Keratinocyte (primary cell): ENCODE measurements at regions not wholly inside any gene's neighbourhood (a gene's known extent, or its start where the extent isn't known, plus 50 kb on each side); places are given as distances from the start of the nearest gene placed in this dataset.

ENCODE experiments used
- DNase-seq: peaks from one replicate; pipeline ENCODE4 v3.0.0-alpha.2; 2011; ENCODE audit warnings: low read depth, missing footprints, low spot score
- FAIRE-seq: peaks from 2 replicates; lab custom pipeline; 2011; peaks lifted over from hg19 to GRCh38; lab: Jason Lieb, UNC
- H2AFZ ChIP-seq: 2 replicates; pipeline ENCODE4 v1.6.0; 2012; ENCODE audit warnings: low read length, control low read depth, inconsistent platforms; ENCODE audit not compliant: control insufficient read depth
- H3K27ac ChIP-seq: 2 replicates; pipeline ENCODE4 v1.5.1; 2011; ENCODE audit warnings: low read length; ENCODE audit not compliant: control insufficient read depth, insufficient read depth
- H3K27me3 ChIP-seq: 3 replicates; pipeline ENCODE4 v1.6.0; 2011; ENCODE audit warnings: low read length; ENCODE audit not compliant: control insufficient read depth, insufficient read depth; ENCODE audit errors: extremely low read depth
- H3K36me3 ChIP-seq, 2 experiments: 2 replicates in 1 of 2; 3 replicates in 1 of 2; pipeline ENCODE4 v1.5.1; 2011; ENCODE audit warnings: low read length in 2 of 2, mild to moderate bottlenecking in 1 of 2; ENCODE audit not compliant: control insufficient read depth in 2 of 2, insufficient read depth in 2 of 2; ENCODE audit errors: extremely low read depth in 1 of 2
- H3K4me1 ChIP-seq: 3 replicates; pipeline ENCODE4 v1.5.1; 2011; ENCODE audit warnings: low read length; ENCODE audit not compliant: control insufficient read depth, insufficient read depth; ENCODE audit errors: extremely low read depth
- H3K4me2 ChIP-seq: 3 replicates; pipeline ENCODE4 v1.6.0; 2011; ENCODE audit warnings: low read depth, low read length; ENCODE audit not compliant: control insufficient read depth, insufficient read depth; ENCODE audit errors: extremely low read depth
- H3K4me3 ChIP-seq, 3 experiments: fragments of 200-600 bp in 1 of 3; sonication (generic) in 1 of 3; 2 replicates in 2 of 3; 3 replicates in 1 of 3; pipeline ENCODE4 v1.5.1; 2011 to 2016; ENCODE audit warnings: low read length in 3 of 3, mild to moderate bottlenecking in 3 of 3, control low read depth in 2 of 3, inconsistent platforms in 1 of 3, low read depth in 1 of 3, mixed read lengths in 1 of 3, mixed run types in 1 of 3, moderate library complexity in 1 of 3; ENCODE audit not compliant: control insufficient read depth in 2 of 3, insufficient read depth in 2 of 3; ENCODE audit errors: extremely low read depth in 1 of 3
- H3K79me2 ChIP-seq: 2 replicates; pipeline ENCODE4 v1.6.0; 2012; ENCODE audit warnings: low read length; ENCODE audit not compliant: control insufficient read depth, insufficient read depth
- H3K9ac ChIP-seq: 3 replicates; pipeline ENCODE4 v1.6.0; 2011; ENCODE audit warnings: low read length; ENCODE audit not compliant: control insufficient read depth, insufficient read depth; ENCODE audit errors: extremely low read depth
- H3K9me1 ChIP-seq: 3 replicates; pipeline ENCODE4 v1.6.0; 2011; ENCODE audit warnings: low read length; ENCODE audit not compliant: control insufficient read depth, insufficient read depth; ENCODE audit errors: extremely low read depth
- H3K9me3 ChIP-seq: 2 replicates; pipeline ENCODE4 v1.5.1; 2012; ENCODE audit warnings: low read depth, low read length; ENCODE audit not compliant: control insufficient read depth
- H4K20me1 ChIP-seq: 3 replicates; pipeline ENCODE4 v1.6.0; 2011; ENCODE audit warnings: low read length; ENCODE audit not compliant: control insufficient read depth, insufficient read depth; ENCODE audit errors: extremely low read depth
- EZH2 ChIP-seq: IDR thresholded peaks from one replicate; pipeline ENCODE4 v1.6.1; 2012; ENCODE audit warnings: inconsistent platforms, mild to moderate bottlenecking, low read length, moderate library complexity
- dilution Hi-C: fragments of 300-500 bp; cut with MboI; formaldehyde crosslinking; loops from one replicate; pipeline ENCODE4 v1.7.0; 2020; ENCODE audit warnings: low sequenced_read_pairs; ENCODE audit not compliant: extremely low pct_ligation_motif_present
- TF ChIP-seq, protein P1 (sequence below), 3 experiments: IDR thresholded peaks in 1 of 3; conservative IDR thresholded peaks in 1 of 3; optimal IDR thresholded peaks in 1 of 3; 2 replicates in 2 of 3; 3 replicates in 1 of 3; pipeline versions ENCODE3 to v1.5.1; 2011; ENCODE audit warnings: low read length in 3 of 3, mild to moderate bottlenecking in 3 of 3, moderate library complexity in 2 of 3, control low read depth in 1 of 3, inconsistent platforms in 1 of 3; ENCODE audit not compliant: insufficient read depth in 2 of 3; ENCODE audit errors: extremely low read depth in 1 of 3

DNA sequence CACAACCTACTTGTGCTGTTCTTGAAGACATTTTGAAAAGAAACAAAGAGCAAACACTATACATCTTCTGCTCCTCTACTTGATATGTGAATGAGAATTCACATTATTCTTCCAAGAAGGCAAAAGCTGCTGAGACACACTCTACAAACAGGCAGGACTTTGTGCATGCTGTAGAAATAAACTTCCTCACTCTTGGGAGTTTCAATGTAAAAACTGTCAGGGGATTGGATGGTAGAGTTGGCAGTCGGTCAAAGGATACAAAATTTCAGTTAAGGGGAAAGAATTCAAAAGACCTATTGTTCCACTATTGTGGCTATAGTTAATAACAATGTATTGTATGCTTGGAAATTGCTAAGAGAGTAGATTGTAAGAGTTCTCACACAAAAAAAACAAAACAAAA lies 196.3 kb downstream of the MC4R start:
- no peak for FAIRE-seq
- Histone ChIP-seq H3K9me1 (no peaks in the 10 kb centered on the region), H4K20me1 (no peaks in the 10 kb centered on the region)

DNA sequence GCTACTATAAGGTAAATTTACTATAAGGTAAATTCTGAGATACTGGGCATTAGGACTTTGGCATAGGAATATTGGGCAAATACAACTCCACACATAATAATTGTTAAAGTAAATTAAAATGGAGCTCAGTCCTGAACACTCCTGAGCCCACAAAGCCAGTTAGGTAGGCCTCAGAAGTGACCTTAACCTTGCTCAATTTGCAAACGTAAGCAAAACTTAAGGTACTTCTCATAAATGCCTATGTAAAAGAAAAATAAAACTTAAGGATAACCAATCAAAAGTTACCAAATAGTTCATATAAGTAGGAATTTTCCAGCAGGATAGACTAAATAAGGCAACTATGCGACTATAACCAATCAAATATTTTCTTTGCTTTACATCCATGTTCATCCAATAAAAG lies 197.7 kb downstream of the MC4R start:
- Histone ChIP-seq H3K4me2 (no peak overlapping the region), H3K27me3 (no peaks in the 10 kb centered on the region), H3K27ac (no peak overlapping the region), H3K36me3 (no peaks in the 10 kb centered on the region), H3K4me3 (no peak overlapping the region), H3K9me1 (no peaks in the 10 kb centered on the region), H2AFZ (no peak overlapping the region), H4K20me1 (no peaks in the 10 kb centered on the region), H3K79me2 (no peaks in the 10 kb centered on the region), H3K9ac (no peak overlapping the region), H3K4me1 (no peaks in the 10 kb centered on the region), H3K9me3 (no peaks in the 10 kb centered on the region)
- TF ChIP-seq, protein P1, sequence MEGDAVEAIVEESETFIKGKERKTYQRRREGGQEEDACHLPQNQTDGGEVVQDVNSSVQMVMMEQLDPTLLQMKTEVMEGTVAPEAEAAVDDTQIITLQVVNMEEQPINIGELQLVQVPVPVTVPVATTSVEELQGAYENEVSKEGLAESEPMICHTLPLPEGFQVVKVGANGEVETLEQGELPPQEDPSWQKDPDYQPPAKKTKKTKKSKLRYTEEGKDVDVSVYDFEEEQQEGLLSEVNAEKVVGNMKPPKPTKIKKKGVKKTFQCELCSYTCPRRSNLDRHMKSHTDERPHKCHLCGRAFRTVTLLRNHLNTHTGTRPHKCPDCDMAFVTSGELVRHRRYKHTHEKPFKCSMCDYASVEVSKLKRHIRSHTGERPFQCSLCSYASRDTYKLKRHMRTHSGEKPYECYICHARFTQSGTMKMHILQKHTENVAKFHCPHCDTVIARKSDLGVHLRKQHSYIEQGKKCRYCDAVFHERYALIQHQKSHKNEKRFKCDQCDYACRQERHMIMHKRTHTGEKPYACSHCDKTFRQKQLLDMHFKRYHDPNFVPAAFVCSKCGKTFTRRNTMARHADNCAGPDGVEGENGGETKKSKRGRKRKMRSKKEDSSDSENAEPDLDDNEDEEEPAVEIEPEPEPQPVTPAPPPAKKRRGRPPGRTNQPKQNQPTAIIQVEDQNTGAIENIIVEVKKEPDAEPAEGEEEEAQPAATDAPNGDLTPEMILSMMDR (optimal IDR thresholded peaks at IDR 0.05 in 1 of 3, IDR thresholded peaks at IDR 0.05 in 1 of 3, conservative IDR thresholded peaks at IDR 0.05 in 1 of 3; ENCODE audit: extremely low read depth in 1 of 3, insufficient read depth in 2 of 3, low read length in 3 of 3), result no peak
- TF ChIP-seq EZH2, result no peak
- FAIRE-seq, result no peak
- dilution Hi-C loops, result no loop called here
- no peak for DNase-seq

More for the DNA sequence above, 196.3 kb downstream of the MC4R start:
- no peak for DNase-seq
- H3K27ac ChIP-seq, result no peak overlapping the region
- no peak overlapping the region for H3K4me3 ChIP-seq
- TF ChIP-seq EZH2, result no peak
- TF ChIP-seq, protein P1 (optimal IDR thresholded peaks at IDR 0.05 in 1 of 3, IDR thresholded peaks at IDR 0.05 in 1 of 3, conservative IDR thresholded peaks at IDR 0.05 in 1 of 3; ENCODE audit: extremely low read depth in 1 of 3, insufficient read depth in 2 of 3, low read length in 3 of 3), result no peak
- H3K9ac ChIP-seq, result no peak overlapping the region
- H3K4me2 ChIP-seq, result no peak overlapping the region
- no peaks in the 10 kb centered on the region for H3K36me3 ChIP-seq
- no peak overlapping the region for H2AFZ ChIP-seq
- no peaks in the 10 kb centered on the region for H3K79me2 ChIP-seq
- dilution Hi-C loops, result no loop called here
- H3K9me3 ChIP-seq, result no peaks in the 10 kb centered on the region
- no peaks in the 10 kb centered on the region for H3K27me3 ChIP-seq
- no peaks in the 10 kb centered on the region for H3K4me1 ChIP-seq
